ENCODE measurements at regions not wholly inside any gene's neighbourhood (a gene's known extent, or its start where the extent isn't known, plus 50 kb on each side); places are given as distances from the start of the nearest gene placed in this dataset.
"Not testable (repeated sequence)": the region's sequence is repeated elsewhere in the genome, so short reads cannot be mapped to it uniquely, and the experiment has no call there.

GRCh38 chr6:155628306-155628705 lies 172.7 kb upstream of the NOX3 start:
- WGBS (ENCODE audit: missing lambda C conversion rate), result 59% methylated on average over 7 of the region's 7 CpGs
- H3K9me3 ChIP-seq, result no peaks in the 10 kb centered on the region
- H3K4me1 ChIP-seq, result no peaks in the 10 kb centered on the region
- no peak overlapping the region for H3K27ac ChIP-seq
- no peak for DNase-seq (ENCODE audit: low read depth in 1 of 2, low spot score in 1 of 2)
- no peak for ATAC-seq
- no peak for TF ChIP-seq PHF8 (IDR thresholded peaks at IDR 0.05; ENCODE audit: borderline replicate concordance, low read depth)
- no peak for TF ChIP-seq MAFK (IDR thresholded peaks at IDR 0.05; ENCODE audit: partially characterized antibody)
- TF ChIP-seq, protein P1, sequence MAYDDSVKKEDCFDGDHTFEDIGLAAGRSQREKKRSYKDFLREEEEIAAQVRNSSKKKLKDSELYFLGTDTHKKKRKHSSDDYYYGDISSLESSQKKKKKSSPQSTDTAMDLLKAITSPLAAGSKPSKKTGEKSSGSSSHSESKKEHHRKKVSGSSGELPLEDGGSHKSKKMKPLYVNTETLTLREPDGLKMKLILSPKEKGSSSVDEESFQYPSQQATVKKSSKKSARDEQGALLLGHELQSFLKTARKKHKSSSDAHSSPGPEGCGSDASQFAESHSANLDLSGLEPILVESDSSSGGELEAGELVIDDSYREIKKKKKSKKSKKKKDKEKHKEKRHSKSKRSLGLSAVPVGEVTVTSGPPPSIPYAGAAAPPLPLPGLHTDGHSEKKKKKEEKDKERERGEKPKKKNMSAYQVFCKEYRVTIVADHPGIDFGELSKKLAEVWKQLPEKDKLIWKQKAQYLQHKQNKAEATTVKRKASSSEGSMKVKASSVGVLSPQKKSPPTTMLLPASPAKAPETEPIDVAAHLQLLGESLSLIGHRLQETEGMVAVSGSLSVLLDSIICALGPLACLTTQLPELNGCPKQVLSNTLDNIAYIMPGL (CRISPR knock-in tag; IDR thresholded peaks at IDR 0.05; ENCODE audit: borderline replicate concordance), result no peak
- TF ChIP-seq RCOR1 (IDR thresholded peaks at IDR 0.05; ENCODE audit: low read depth, low read length), result no peak
- TF ChIP-seq ZSCAN20 (CRISPR knock-in tag; IDR thresholded peaks at IDR 0.05), result no peak
- TF ChIP-seq, protein P2, sequence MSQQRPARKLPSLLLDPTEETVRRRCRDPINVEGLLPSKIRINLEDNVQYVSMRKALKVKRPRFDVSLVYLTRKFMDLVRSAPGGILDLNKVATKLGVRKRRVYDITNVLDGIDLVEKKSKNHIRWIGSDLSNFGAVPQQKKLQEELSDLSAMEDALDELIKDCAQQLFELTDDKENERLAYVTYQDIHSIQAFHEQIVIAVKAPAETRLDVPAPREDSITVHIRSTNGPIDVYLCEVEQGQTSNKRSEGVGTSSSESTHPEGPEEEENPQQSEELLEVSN (IDR thresholded peaks at IDR 0.05; ENCODE audit: borderline replicate concordance, low read depth), result no peak
- TF ChIP-seq RFX5 (IDR thresholded peaks at IDR 0.05), result no peak
- TF ChIP-seq CHD4 (IDR thresholded peaks at IDR 0.05; ENCODE audit: borderline replicate concordance), result no peak
- TF ChIP-seq CHD2 (IDR thresholded peaks at IDR 0.05; ENCODE audit: low read length, partially characterized antibody), result no peak
- TF ChIP-seq, protein P3, sequence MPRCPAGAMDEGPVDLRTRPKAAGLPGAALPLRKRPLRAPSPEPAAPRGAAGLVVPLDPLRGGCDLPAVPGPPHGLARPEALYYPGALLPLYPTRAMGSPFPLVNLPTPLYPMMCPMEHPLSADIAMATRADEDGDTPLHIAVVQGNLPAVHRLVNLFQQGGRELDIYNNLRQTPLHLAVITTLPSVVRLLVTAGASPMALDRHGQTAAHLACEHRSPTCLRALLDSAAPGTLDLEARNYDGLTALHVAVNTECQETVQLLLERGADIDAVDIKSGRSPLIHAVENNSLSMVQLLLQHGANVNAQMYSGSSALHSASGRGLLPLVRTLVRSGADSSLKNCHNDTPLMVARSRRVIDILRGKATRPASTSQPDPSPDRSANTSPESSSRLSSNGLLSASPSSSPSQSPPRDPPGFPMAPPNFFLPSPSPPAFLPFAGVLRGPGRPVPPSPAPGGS (IDR thresholded peaks at IDR 0.05), result no peak
- no peak for TF ChIP-seq ZFP36 (IDR thresholded peaks at IDR 0.05; ENCODE audit: borderline replicate concordance, partially characterized antibody)
- TF ChIP-seq, protein P4, sequence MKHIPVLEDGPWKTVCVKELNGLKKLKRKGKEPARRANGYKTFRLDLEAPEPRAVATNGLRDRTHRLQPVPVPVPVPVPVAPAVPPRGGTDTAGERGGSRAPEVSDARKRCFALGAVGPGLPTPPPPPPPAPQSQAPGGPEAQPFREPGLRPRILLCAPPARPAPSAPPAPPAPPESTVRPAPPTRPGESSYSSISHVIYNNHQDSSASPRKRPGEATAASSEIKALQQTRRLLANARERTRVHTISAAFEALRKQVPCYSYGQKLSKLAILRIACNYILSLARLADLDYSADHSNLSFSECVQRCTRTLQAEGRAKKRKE (CRISPR knock-in tag; IDR thresholded peaks at IDR 0.05; ENCODE audit: low read depth), result no peak
- no peak for TF ChIP-seq FOSB (CRISPR knock-in tag; IDR thresholded peaks at IDR 0.05)
- no peak for TF ChIP-seq FOXS1 (CRISPR knock-in tag; IDR thresholded peaks at IDR 0.05)
- TF ChIP-seq TP53 (CRISPR knock-in tag; IDR thresholded peaks at IDR 0.05), result no peak
- TF ChIP-seq JUNB (IDR thresholded peaks at IDR 0.05), result no peak
- no peak for TF ChIP-seq NR3C1 (IDR thresholded peaks at IDR 0.05)
- TF ChIP-seq JUN (IDR thresholded peaks at IDR 0.05), result no peak
- no peak for TF ChIP-seq EHF (CRISPR knock-in tag; IDR thresholded peaks at IDR 0.05)
- no peak for TF ChIP-seq CBX2 (IDR thresholded peaks at IDR 0.05; ENCODE audit: borderline replicate concordance, low read depth)
- H3K4me3 ChIP-seq, result no peak overlapping the region
- no peak for FAIRE-seq
- ChIA-PET CTCF (no interaction called here), POLR2A (no interaction called here)
- H3K4me2 ChIP-seq, result no peak overlapping the region

- ATAC-seq; H3K27ac ChIP-seq; H3K4me1 ChIP-seq; POLR2A ChIA-PET; H3K4me3 ChIP-seq; CTCF ChIA-PET; H3K4me2 ChIP-seq; FAIRE-seq; DNase-seq (ENCODE audit: low read depth in 1 of 2, low spot score in 1 of 2); H3K9me3 ChIP-seq: not testable (repeated sequence)
- WGBS (ENCODE audit: missing lambda C conversion rate), result 47% methylated on average over 2 of the region's 4 CpGs
Measured at GRCh38 chr6:155627722-155628212, 172.1 kb upstream of the NOX3 start.

Data from A549 (cell line).